NCI-H446 treated with DMSO at 0.1 percent for 48 hours (cell line): ENCODE measurements at regions not wholly inside any gene's neighbourhood (a gene's known extent, or its start where the extent isn't known, plus 50 kb on each side); places are given as distances from the start of the nearest gene placed in this dataset.

Source experiments
- DNase-seq: peaks from one replicate; lab custom pipeline; 2025; lab: John Stamatoyannopoulos, UW

DNA sequence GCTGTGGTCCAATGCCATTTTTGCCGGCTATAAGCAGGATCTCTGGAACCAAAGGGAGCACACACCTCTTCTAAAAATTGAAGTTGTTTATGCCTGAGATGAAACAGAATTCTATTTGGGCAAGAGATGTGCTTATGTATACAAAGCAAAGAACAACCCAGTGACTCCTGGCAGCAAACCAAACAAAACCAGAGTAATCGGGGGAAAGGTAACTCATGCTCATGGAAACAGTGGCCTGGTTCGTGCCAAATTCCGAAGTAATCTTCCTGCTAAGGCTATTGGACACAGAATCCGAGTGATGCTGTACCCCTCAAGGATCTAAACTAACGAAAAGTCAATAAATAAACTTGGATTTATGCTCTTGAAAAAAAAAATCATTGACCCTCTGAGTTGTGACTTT, 178.7 kb downstream of the CEMIP2 start:
- DNase-seq = no peak

- no peak for DNase-seq
Measured at GRCh38 chr9:71587576-71588362, 180.5 kb downstream of the CEMIP2 start.

DNA sequence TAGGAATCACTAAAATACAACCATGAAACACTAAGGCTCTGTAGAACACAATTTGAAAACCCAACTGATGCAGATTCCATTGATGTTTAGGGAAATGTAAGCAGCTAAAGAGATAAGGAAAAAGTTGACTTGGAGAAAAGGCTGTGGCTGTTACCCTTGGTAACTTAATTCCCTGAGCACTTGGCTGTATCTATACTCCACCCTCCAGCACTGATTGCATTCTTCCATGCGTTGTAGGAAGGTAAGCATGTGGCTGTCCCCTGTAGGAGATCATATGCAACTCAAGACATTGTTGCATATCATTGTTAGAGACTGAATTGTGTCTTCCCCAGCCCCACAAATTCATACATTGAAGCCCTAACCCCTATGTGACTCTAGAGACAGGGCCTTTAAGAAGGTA, 184.5 kb downstream of the CEMIP2 start:
- no peak for DNase-seq

DNA sequence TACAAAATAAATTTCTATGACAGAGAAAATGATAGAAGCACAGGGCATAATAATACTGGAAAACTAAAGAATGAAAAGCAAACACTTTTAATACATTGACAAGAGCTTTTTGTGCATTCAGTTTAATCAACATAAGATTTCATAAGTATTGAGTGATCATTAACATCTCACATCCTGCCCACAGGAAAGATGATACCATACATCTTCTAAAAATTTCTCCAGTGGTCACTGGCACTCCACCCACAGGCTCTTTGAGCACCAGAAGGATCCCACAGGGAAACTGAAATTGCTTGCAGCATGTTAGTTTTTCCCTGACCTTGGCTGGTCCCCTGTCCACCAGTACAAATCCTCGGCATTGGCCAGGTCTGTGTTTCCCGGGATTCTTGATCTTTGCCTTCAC, 186.0 kb downstream of the CEMIP2 start:
- DNase-seq = no peak

DNA sequence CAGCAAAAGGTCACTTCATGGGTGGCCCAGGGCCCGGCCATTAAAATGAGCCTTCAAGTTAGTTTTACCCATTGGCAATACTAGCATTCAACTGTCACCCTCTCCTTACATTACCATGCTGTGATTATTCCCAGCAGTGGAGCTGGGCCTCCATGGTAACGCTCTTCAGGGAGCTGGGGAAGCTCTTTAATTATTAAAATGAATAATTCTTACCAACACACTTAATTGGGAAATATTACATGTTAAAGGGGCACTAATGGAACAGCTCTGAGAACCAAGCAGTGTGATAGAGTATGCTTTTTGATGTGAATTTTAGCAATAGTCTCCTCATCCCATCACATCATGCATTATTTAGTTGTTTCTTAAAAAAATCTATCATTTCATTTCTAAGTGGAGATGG, 187.2 kb downstream of the CEMIP2 start:
- DNase-seq = no peak

DNA sequence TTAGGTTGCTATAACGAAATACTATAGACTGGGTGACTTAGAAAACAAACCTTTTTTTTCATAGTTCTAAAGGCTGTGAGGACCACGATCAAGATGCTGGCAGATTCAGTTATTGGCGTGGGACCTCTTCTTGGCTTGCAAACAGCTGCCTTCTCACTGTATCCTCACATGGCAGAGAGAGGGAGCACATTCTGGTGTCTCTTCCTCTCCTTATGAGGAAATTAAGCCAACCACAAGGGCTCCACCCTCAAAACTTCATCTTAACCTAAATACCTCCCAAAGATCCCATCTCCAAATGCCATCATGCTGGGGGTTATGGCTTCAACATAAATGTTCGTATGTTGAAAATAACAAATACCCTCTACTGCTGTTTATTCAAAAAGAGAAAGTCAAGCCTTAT, 197.1 kb downstream of the CEMIP2 start:
- DNase-seq = no peak

DNA sequence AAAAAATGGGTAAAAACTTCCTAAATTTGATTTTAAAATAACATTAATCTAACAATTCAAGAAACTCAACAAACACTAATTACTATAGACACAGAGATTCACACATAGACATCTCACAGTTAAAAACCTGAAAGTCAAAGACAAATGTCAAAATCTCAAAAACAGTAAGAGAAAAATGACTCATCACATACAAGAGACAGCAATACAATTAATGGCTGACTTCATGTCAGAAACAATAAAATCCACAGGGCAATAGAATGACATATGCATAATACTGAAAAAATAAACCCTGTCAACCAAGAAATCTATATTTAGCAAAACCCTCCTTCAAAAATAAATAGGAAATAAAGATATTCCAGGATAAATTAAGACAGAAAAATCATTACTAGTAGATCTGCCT, 200.4 kb downstream of the CEMIP2 start:
- no peak for DNase-seq

DNA sequence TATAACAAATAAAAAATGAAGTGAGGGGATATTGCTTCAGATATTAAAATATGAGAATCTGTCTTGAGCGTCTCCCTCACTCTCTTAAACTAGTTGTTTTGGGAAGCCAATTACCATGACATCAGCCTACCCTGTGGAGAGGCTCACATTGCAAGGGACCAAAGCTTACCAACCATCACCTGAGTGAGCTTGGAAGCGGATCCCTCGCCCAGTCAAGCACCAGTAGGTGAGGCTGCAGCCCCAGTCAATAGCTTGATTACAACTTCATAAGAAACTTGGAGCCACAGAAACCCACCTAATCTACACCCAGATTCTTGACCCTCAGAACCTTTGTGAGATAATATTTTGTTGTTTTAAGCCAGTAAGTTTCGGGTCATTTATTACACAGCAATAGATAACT, 206.2 kb downstream of the CEMIP2 start:
- DNase-seq = no peak

- DNase-seq = no peak
Measured at GRCh38 chr9:71557310-71557709, 211.0 kb downstream of the CEMIP2 start.

- no peak for DNase-seq
Measured at GRCh38 chr9:71552480-71552879, 215.8 kb downstream of the CEMIP2 start.

DNA sequence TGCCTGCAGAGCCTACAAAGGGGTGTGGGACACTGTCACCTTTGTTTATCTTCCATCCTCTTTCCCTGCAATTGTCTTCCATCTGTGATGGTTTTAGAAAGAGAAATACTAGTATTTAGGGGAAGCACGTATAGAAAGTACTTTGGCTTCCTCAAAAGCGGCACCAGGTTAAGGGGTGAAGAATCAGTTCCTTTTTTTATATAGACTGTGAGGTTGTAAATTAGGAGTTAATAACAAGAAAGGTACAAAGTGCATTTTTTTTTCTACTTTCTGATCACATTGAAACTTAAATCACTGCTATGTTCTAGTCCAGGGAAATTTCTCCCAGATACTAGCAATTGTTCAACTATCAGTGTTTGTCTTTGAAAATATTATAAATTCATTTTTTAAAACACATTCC, 219.3 kb downstream of the CEMIP2 start:
- no peak for DNase-seq

GRCh38 chr9:71544464-71544863, 223.8 kb downstream of the CEMIP2 start:
- DNase-seq = no peak

GRCh38 chr9:71541436-71541835, 226.9 kb downstream of the CEMIP2 start:
- DNase-seq = no peak

DNA sequence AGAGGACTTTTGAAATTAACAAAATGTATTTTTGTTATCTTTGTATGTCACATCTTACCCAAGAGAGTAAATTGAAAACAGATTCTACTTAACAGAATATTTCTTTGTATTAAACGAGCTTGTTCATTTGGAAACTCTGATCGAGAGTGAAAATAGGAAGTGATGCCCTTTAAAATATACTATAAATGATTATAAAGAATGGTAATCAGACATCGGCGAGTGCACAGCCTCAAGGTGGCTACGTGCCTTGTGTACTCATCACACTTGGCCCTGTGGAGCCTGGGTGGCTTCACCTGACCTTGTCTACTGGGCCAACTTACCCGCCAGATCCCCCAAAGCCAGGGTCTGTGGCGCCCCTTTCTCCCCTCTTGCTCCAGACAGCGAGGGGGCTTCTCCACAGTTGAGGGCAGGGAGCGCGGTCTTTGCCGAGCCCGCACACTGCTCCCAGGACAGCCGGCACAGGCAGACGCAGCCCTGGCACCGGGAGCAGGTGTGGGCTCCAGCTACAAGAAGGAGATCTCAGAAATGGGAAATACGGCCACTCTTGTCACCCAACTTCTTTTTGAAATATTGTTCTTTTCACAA, 243.2 kb downstream of the CEMIP2 start:
- no peak for DNase-seq

DNA sequence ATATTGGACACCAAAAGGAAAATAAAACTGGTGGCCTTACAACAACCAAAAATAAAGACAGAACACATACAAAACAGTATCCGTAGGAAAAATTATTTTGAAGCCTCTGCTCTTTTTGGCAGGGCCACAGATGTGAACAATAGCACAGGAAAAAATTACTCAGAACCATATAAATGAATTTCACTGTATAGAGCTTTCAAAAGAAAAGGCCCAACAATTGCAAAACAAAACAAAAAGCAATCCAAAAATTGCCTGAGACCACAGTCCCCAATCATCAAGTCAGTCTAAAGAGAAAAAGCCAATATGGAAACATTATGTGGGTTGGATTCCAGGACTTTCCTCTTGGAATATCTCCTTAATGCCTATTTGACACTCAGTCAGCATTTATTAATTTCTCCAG, 243.8 kb downstream of the CEMIP2 start:
- no peak for DNase-seq

DNA sequence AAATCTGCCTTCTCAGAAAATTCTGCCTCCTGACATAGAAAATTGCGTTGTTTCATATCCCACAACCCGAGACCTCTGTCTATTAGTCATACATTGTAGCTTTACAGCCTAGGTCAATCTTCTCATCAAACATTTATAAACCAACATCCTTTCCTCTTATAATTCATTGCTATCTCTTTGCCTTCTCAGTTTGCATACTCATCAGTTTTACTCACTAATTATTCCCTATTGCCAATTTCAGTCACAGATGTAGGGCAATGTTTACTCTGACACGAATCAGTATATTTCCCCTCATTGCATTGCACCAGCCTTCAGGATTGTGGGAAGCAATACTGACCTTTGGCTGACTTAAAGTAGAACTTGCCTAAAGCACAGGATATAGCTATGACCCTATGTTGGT, 247.2 kb downstream of the CEMIP2 start:
- DNase-seq = no peak

DNA sequence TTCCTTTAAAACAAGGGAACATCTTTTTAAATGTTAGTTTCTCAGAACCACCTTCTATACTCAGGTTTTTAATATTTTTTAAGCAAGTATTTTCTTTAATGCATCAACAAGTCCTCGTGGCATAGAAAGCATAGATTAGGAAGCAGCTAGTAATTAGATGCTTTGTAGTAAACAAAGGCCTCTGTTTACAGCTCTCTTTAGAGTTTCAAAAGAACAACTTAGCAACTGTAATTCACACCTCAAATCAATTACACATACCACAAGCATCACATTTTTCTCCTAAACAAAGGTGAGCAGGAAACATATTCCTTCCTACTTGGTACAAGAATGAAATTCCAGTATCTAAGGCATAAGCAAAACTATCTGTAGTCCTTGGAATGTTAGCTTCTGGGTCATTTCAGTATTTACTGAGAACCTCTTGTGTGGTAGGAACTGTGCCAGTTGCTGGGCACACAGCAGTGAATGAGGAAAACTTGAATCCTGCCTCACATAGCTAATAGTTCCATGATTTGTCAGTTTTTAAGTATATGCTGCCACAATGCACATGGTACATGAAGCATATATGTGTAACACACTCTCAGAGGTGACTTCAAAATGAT, 249.1 kb downstream of the CEMIP2 start:
- no peak for DNase-seq

DNA sequence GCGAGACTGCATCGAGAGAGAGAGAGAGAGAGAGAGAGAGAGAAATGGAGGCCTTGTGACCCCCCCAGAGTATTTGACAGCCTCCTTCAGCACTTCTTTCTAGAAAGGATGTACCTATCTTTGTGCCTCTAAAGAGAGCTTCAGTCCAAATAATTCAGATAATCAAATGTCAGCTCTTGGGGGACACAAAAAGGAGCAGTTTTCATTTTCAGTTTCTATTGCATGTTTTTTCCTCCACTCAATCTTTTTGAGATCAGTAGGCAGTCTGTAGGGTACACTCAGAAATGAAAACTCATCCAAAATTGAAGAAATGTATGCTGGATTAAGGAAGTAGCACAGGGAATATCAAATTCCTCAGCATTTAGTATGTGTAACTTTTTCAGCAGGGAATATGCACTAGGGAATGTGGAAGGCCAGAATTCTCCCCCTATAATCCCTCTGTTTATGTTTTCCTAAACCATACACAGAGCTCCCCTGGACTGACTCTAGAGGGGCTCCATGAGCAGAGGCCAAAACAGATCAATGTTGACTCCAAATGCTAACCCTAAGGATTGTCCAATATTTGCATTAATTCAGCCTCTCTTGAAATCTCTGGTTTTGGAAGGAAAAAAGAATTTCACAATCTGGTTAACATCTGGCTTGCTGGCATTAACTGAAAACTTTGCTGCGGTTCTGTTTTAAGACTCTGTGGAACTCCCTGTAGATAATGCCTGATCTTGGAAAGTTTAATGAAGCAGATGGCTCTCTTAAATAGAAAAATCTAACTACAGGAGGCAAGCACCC, 250.1 kb downstream of the CEMIP2 start:
- no peak for DNase-seq

DNA sequence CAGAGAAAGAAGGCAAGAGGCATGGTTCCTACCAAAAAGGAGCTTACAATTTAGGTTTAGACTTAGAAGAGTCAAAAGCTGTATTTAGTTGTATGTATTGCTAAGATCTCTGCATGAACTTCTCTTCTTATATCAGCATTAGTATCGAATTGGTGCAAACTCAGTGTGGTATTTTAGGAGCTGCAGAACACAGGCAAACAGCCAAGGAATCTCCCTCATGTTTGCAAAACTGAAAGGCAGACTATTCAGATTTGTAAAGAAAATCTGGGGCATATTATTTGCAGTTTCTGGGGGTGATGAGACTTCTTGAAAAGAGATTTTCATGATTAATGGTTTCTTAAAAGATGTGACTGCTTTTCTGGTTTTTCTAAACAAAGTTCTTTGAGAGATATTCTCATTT, 252.7 kb downstream of the CEMIP2 start:
- no peak for DNase-seq

DNA sequence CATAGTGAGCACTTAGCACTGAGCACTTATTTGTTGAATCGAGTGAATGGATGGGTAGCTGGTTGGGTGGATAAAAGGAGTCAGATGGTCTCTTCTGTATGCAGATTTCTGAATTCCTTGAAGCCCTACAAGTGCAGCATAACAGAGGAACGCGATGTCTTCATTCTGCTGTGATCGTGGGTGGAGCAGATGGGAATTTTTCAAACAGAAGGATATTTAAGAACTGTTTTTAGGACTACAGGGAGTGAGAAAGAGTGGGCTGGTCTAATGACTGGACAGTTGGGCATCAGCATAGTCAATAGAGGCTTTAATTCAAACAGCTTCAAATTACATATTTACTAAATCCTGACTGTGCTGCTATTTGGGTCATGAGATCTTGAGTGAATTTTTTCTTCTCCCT, 253.2 kb downstream of the CEMIP2 start:
- no peak for DNase-seq

- DNase-seq = no peak
Measured at GRCh38 chr9:71514344-71514975, 253.9 kb downstream of the CEMIP2 start.

- no peak for DNase-seq
Measured at GRCh38 chr9:71509054-71509453, 259.3 kb downstream of the CEMIP2 start.
